BJ (cell line): ENCODE measurements at regions not wholly inside any gene's neighbourhood (a gene's known extent, or its start where the extent isn't known, plus 50 kb on each side); places are given as distances from the start of the nearest gene placed in this dataset.

Source experiments
- CTCF ChIA-PET: fragments of 350-600 bp; formaldehyde crosslinking; extraction: SDS; loops from one replicate; lab custom pipeline; 2021; ENCODE audit warnings: antibody characterized with exemption, inconsistent platforms; lab: Yijun Ruan, JAX
- POLR2A ChIA-PET: fragments of 300-600 bp; sonication (Branson Sonifier 250); formaldehyde crosslinking; extraction: SDS; loops from one replicate; lab custom pipeline; 2021; ENCODE audit warnings: antibody characterized with exemption; lab: Charles Lee
- DNase-seq: peaks from one replicate; pipeline ENCODE4 v3.0.0-alpha.2; 2011; ENCODE audit warnings: low read depth
- H3K27me3 ChIP-seq: 2 replicates; pipeline ENCODE4 v1.6.0; 2011; ENCODE audit warnings: low read length; ENCODE audit not compliant: control insufficient read depth, insufficient read depth
- H3K36me3 ChIP-seq: 2 replicates; pipeline ENCODE4 v1.5.1; 2011; ENCODE audit warnings: low read length; ENCODE audit not compliant: control insufficient read depth, insufficient read depth
- H3K4me3 ChIP-seq: 2 replicates; pipeline ENCODE4 v1.5.1; 2011; ENCODE audit warnings: low read depth, mild to moderate bottlenecking, control low read depth, low read length
- CTCF ChIP-seq: IDR thresholded peaks from 2 replicates; pipeline ENCODE4 v1.5.1; 2011; ENCODE audit warnings: low read depth, mild to moderate bottlenecking, control low read depth, inconsistent platforms, low read length, moderate library complexity; ENCODE audit not compliant: insufficient read depth

GRCh38 chrX:36626898-36627297 lies 381.3 kb upstream of the FAM47C start:
- H3K27me3 ChIP-seq = no peaks in the 10 kb centered on the region
- H3K36me3 ChIP-seq = no peaks in the 10 kb centered on the region
- CTCF ChIA-PET = no interaction called here
- no peak for TF ChIP-seq CTCF
- POLR2A ChIA-PET = no interaction called here
- no peak for DNase-seq
- H3K4me3 ChIP-seq = no peak overlapping the region

GRCh38 chrX:36640232-36640631 lies 367.9 kb upstream of the FAM47C start:
- H3K4me3 ChIP-seq = no peak overlapping the region
- CTCF ChIA-PET = no interaction called here
- no peak for TF ChIP-seq CTCF
- POLR2A ChIA-PET = no interaction called here
- no peak for DNase-seq
- H3K27me3 ChIP-seq = no peaks in the 10 kb centered on the region
- no peaks in the 10 kb centered on the region for H3K36me3 ChIP-seq

GRCh38 chrX:36642052-36642451 lies 366.1 kb upstream of the FAM47C start:
- Histone ChIP-seq H3K4me3 (no peak overlapping the region), H3K27me3 (no peaks in the 10 kb centered on the region), H3K36me3 (no peaks in the 10 kb centered on the region)
- TF ChIP-seq CTCF = no peak
- DNase-seq = no peak
- CTCF ChIA-PET = no interaction called here
- POLR2A ChIA-PET = no interaction called here

- Histone ChIP-seq H3K27me3 (no peaks in the 10 kb centered on the region), H3K36me3 (no peaks in the 10 kb centered on the region), H3K4me3 (no peak overlapping the region)
- POLR2A ChIA-PET = no interaction called here
- CTCF ChIA-PET = no interaction called here
- TF ChIP-seq CTCF = no peak
- no peak for DNase-seq
These were observed 357.5 kb upstream of the FAM47C start for GRCh38 chrX:36650622-36651021.

GRCh38 chrX:36683507-36683906 lies 324.7 kb upstream of the FAM47C start:
- DNase-seq = no peak
- no peak for TF ChIP-seq CTCF
- Histone ChIP-seq H3K27me3 (no peaks in the 10 kb centered on the region), H3K36me3 (no peaks in the 10 kb centered on the region), H3K4me3 (no peak overlapping the region)
- ChIA-PET CTCF (no interaction called here), POLR2A (no interaction called here)

- no peak for DNase-seq
These were observed 324.1 kb upstream of the FAM47C start for GRCh38 chrX:36684053-36684452.

More at GRCh38 chrX:36684053-36684452, 324.1 kb upstream of the FAM47C start:
- no peaks in the 10 kb centered on the region for H3K27me3 ChIP-seq
- POLR2A ChIA-PET = no interaction called here
- H3K36me3 ChIP-seq = no peaks in the 10 kb centered on the region
- CTCF ChIA-PET = no interaction called here
- TF ChIP-seq CTCF = no peak
- H3K4me3 ChIP-seq = no peak overlapping the region
